Left renal cortex interstitium (tissue), 4 donors: ENCODE measurements at regions not wholly inside any gene's neighbourhood (a gene's known extent, or its start where the extent isn't known, plus 50 kb on each side); places are given as distances from the start of the nearest gene placed in this dataset.
A peak's percentile ranks its signal among the peaks of the same experiment; 100 is the strongest.

Experiments used
- DNase-seq, 4 donors: peaks; one replicate each; pipeline ENCODE4 v3.0.0-alpha.2; 2013; ENCODE audit warnings: low read depth in 4 of 4, low spot score in 2 of 4, missing footprints in 1 of 4

DNA sequence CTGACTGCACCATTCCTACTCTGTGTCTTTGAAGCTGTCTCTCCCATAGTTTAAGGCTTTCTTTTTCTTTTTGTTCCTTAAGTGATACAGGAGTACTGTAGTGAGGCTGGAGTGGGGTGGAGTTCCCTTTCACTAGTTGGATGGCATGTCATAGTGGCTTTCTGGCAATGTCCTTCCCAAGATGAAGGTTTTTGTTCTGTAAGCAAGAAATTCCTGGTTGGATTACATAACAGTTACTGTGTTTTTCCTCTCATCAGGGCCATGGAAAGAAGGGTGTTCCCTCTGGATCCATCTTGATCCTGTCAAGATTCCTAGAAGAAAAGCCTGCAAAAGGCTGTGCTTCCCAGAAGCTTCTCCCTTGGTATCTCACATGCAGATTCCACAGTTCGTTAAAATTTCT is 84.2 kb downstream of the ACKR3 start:
- no peak for DNase-seq

DNA sequence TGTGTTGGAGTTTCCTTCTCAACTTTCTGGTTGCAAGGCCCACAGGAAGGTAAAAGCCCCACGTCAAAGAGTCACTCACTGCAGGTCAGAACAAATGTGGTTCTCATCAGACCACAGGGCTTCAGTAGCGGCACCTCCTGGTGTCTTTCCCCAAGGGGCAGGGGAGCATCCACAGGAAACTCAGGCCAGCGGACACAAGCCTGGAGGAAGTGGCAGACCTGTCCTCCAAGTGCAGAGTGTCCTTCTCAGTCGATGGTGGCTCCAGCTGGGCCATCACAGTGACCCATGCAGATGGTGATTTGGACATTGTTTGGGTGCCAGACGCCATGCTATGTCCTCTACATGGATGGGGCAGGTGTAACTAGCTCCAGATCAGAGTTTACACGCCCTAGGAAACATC is 84.9 kb downstream of the ACKR3 start:
- no peak for DNase-seq

DNA sequence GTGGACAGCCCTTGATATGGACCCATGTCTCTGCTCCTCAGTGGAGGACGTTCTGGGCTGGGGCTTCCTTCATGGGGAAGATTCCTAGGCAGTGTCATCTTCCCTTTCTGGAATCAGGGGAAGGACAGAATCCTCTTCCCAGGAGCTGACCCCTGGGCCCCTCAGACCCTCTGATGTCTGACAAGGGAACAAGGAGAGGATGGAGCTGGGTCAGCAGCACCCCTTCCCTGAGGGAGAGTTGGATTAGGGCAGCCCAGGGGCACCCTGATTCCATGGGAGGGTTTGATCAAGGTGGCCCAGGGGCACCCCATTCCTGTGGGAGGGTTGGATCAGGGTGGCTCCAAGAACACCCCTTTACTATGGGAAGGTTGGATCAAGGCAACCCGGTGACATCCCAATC is 86.5 kb downstream of the ACKR3 start:
- DNase-seq, result no peak

- no peak for DNase-seq
Measured at GRCh38 chr2:236656721-236657120, 87.1 kb downstream of the ACKR3 start.

DNA sequence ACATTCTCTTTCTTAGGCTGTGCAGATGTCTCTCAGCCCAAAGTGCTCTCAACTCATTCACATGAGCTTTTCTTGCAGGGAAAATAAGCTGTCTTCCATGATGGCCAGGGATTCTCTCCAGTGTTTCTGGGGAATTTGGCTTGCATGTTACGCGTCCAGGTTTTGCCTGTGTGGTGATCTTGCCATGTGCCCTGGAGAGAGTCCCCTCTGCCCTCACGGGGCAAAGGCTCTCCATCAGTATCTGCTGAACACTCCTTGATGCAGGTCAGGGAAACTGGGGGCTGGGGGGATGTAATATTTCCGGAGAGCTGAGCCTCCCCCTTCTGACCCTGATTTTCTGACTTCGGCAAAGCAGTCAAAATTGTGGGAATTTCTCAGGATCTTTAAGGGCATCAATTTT is 87.6 kb downstream of the ACKR3 start:
- no peak for DNase-seq

DNA sequence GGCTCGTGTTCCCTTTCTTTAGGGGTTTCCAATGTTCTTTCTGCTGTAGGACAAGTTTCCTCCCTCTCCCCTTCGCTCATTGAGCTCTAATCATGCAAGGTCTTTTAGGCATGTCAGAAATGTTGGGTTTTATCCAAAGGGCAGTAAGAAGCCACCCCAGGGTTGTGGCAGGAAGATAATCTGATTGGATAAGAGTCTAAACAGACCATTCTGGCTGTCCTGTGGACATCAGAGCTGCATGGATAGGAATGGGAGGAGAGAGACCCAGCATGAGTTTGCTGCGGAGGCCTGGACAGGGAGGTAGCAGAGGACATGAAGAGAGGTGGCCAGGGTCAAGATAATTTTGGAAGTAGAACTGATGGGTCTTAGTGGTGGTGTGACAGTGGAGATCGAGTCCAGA is 88.2 kb downstream of the ACKR3 start:
- no peak for DNase-seq

DNA sequence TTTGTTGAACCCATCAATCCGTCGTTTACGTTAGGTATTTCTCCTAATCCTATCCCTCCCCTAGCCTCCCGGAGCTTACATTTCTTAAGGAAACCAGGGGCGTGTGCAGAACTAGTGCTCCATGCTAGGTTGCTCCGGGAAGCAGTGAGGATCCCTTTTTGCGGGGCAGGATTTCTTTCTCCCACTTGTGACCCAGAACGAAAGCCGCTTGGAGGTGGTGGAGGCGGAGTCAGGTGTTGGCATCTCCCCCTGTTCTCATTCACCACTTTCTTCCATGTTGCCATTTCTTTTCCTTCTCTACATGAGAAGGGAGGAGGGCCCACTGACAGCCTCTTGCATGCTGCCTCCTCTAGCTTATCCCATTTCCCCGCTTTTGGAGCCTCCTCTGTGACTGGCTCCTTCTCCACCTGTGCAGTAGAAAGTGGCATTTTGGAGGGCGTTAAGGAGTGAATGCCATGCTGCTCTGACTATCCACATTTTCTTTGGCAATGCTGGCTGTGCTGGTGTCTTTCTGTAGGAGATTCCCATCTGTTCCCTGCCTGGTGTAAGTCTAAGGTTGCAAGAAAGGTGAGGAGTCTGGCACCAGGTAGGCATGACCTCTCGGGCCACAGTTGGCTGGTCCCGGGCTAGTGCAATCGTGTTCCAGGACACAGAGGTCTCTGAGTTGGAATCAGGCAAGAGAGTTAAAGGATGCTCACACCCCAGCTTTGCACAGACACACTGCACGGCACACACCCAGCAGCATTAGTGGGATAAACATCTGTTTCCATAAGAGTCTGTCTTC is 89.5 kb downstream of the ACKR3 start:
- peak in 1 of 4 donors; percentile 21 for DNase-seq

GRCh38 chr2:236659758-236660150 is 90.1 kb downstream of the ACKR3 start:
- peak; percentile 37 to 52 (median 47) for DNase-seq

- no peak for DNase-seq
Measured at GRCh38 chr2:236661061-236661761, 91.6 kb downstream of the ACKR3 start.

DNA sequence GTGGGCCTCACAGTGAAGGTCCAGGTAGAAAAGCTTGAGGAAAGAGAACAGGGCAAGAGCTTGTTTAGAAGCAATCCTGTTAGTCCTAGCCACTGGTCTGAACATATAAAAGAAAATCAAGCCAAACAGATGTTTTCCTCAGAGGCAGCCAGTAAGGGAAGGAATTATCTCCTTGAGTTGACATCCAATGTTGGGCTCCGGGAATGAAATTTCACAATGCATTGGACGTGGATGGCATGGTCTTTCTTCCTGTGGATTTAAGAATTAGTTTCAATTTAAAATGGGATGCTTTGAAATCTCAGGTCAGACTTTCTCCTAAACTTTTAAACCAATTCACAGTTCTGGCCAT is 92.1 kb downstream of the ACKR3 start:
- no peak for DNase-seq

- no peak for DNase-seq
Measured at GRCh38 chr2:236662231-236663185, 92.9 kb downstream of the ACKR3 start.

DNA sequence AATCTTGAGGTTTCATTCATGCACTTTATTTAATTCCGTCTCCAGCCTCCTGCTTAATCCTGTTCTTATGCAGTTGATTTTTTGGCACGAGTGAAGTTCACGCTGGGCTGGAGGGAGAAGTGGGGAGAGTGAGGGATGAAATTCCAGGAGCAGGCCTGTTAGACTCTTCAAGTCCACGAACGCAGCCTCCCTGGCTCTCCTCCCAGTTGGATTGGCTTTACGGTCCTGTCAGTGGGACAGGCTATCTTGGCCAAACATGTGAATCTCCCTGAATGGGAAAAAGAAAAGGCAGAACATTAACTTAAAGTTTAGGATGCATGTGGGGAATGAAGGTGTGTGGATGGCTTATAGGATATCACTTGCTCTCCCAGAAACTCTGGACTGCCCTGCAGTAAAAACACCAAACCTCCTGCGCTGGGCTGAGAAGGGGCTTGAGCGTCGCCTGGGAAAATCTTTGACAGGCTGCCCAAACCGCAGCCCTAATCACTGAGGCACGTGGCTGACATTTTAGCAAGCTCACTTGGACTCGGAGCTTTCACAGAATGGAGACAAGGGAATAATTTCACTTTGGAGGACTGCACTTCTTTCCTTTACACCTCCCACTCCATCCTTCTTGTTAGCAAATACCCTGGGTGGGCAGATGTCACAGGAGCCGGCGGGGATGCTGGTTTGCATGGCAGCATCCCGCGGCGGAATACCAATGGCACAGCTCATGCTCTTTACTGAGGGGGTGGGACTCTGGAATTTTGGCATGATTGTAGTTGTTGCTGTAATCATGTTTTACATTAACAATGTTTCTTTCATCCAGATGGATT is 93.9 kb downstream of the ACKR3 start:
- DNase-seq, result no peak

GRCh38 chr2:236664136-236664535 is 94.5 kb downstream of the ACKR3 start:
- no peak for DNase-seq

DNA sequence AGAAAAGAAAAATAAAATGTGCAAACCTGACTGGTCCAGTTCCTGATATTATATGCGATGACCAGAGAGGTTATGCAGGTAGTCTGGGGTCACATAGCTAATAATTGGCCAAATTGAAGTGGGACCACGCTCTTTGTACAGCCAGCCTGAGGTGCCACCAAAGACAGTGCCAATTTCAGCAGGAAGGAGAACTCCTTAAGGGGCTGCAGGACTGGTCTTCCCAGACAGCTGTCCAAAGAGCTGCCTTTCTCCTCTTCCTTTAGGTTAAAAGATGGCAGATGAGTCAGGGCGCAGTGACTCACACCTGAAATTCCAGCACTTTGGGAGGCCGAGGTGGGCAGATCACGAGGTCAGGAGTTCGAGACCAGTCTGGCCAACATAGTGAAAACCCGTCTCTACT is 95.5 kb downstream of the ACKR3 start:
- no peak for DNase-seq

GRCh38 chr2:236665572-236666118 is 96.0 kb downstream of the ACKR3 start:
- DNase-seq, result no peak

GRCh38 chr2:236666646-236667204 is 97.1 kb downstream of the ACKR3 start:
- DNase-seq, result no peak

- no peak for DNase-seq
Measured at GRCh38 chr2:236667526-236667925, 97.9 kb downstream of the ACKR3 start.

GRCh38 chr2:236668531-236668969 is 98.9 kb downstream of the ACKR3 start:
- no peak for DNase-seq

DNA sequence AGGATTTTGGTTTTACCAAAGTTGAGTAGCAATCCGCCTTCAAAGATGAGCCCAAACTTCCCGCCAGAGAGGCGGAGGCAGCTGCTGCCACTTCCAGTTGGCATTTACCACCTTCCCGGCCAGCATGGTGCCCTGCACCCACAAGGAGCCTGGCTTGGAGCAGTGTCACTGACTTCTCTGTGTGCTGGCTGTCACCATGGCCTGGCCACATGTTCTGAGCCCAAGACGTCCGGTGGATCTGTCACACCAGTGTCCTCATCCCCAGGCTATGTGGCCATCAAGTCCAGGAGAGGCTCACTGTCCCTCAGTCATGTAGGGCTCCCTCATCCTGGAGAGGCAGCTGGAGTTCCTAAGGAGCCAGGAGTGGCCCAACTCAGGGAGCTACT is 100.6 kb downstream of the ACKR3 start:
- no peak for DNase-seq
